HG03432 (cell line): ENCODE measurements at regions not wholly inside any gene's neighbourhood (a gene's known extent, or its start where the extent isn't known, plus 50 kb on each side); places are given as distances from the start of the nearest gene placed in this dataset.

Source experiments
- ATAC-seq: cut with Tn5 transposase; IDR thresholded peaks from one replicate; pipeline ENCODE4 v1.9.1; 2021; ENCODE audit warnings: mild to moderate bottlenecking, moderate library complexity; ENCODE audit not compliant: unreplicated experiment

GRCh38 chr7:131112431-131112830 is 215.2 kb upstream of the MKLN1 start:
- no peak for ATAC-seq

GRCh38 chr7:131115340-131115739 is 212.3 kb upstream of the MKLN1 start:
- no peak for ATAC-seq

- no peak for ATAC-seq
Measured at GRCh38 chr7:131117439-131117838, 210.2 kb upstream of the MKLN1 start.

GRCh38 chr7:131119381-131119780 is 208.3 kb upstream of the MKLN1 start:
- no peak for ATAC-seq

GRCh38 chr7:131122394-131122793 is 205.3 kb upstream of the MKLN1 start:
- ATAC-seq: no peak

- peak; percentile 93 for ATAC-seq
Measured at GRCh38 chr7:131124001-131124629, 203.6 kb upstream of the MKLN1 start.

GRCh38 chr7:131124867-131125266 is 202.8 kb upstream of the MKLN1 start:
- ATAC-seq: no peak

GRCh38 chr7:131130324-131130723 is 197.4 kb upstream of the MKLN1 start:
- no peak for ATAC-seq

GRCh38 chr7:131131012-131131745 is 196.5 kb upstream of the MKLN1 start:
- ATAC-seq: no peak

GRCh38 chr7:131131746-131132431 is 195.8 kb upstream of the MKLN1 start:
- no peak for ATAC-seq

- ATAC-seq: no peak
Measured at GRCh38 chr7:131139462-131139861, 188.2 kb upstream of the MKLN1 start.

- no peak for ATAC-seq
Measured at GRCh38 chr7:131141443-131141967, 186.2 kb upstream of the MKLN1 start.

- ATAC-seq: no peak
Measured at GRCh38 chr7:131143869-131144268, 183.8 kb upstream of the MKLN1 start.

GRCh38 chr7:131145026-131145425 is 182.7 kb upstream of the MKLN1 start:
- no peak for ATAC-seq

- ATAC-seq: no peak
Measured at GRCh38 chr7:131145770-131146169, 181.9 kb upstream of the MKLN1 start.

- ATAC-seq: no peak
Measured at GRCh38 chr7:131147604-131148003, 180.1 kb upstream of the MKLN1 start.

GRCh38 chr7:131148258-131148657 is 179.4 kb upstream of the MKLN1 start:
- no peak for ATAC-seq

GRCh38 chr7:131148708-131149428 is 178.8 kb upstream of the MKLN1 start:
- no peak for ATAC-seq

GRCh38 chr7:131149429-131149773 is 178.3 kb upstream of the MKLN1 start:
- no peak for ATAC-seq

GRCh38 chr7:131149840-131150239 is 177.8 kb upstream of the MKLN1 start:
- no peak for ATAC-seq

- no peak for ATAC-seq
Measured at GRCh38 chr7:131151034-131151433, 176.6 kb upstream of the MKLN1 start.
